ENCODE measurements at regions not wholly inside any gene's neighbourhood (a gene's known extent, or its start where the extent isn't known, plus 50 kb on each side); places are given as distances from the start of the nearest gene placed in this dataset.

GRCh38 chr5:89283728-89284493 lies 400.9 kb upstream of the MEF2C start:
- TF ChIP-seq CTCF (IDR thresholded peaks at IDR 0.05 in 8 of 11, conservative IDR thresholded peaks at IDR 0.05 in 3 of 11) (no peak), POLR2A (IDR thresholded peaks at IDR 0.05) (no peak)

Data from spleen (tissue), 7 donors.